HG03039 (cell line): ENCODE measurements at regions not wholly inside any gene's neighbourhood (a gene's known extent, or its start where the extent isn't known, plus 50 kb on each side); places are given as distances from the start of the nearest gene placed in this dataset.

ENCODE experiments used
- ATAC-seq: cut with Tn5 transposase; IDR thresholded peaks from one replicate; pipeline ENCODE4 v1.9.1; 2021; ENCODE audit warnings: mild to moderate bottlenecking, moderate library complexity; ENCODE audit not compliant: unreplicated experiment

GRCh38 chr6:106918115-106918514, 56.4 kb downstream of the CD24 start:
- ATAC-seq, result no peak

GRCh38 chr6:106916891-106917290, 57.6 kb downstream of the CD24 start:
- no peak for ATAC-seq

- ATAC-seq, result no peak
Observed at GRCh38 chr6:106913676-106914280, 60.8 kb downstream of the CD24 start.

GRCh38 chr6:106913111-106913510, 61.4 kb downstream of the CD24 start:
- ATAC-seq, result no peak

GRCh38 chr6:106912091-106912490, 62.4 kb downstream of the CD24 start:
- ATAC-seq, result no peak

GRCh38 chr6:106910999-106911949, 63.3 kb downstream of the CD24 start:
- no peak for ATAC-seq

- no peak for ATAC-seq
Observed at GRCh38 chr6:106908386-106908840, 66.1 kb downstream of the CD24 start.

GRCh38 chr6:106907754-106908153, 66.8 kb downstream of the CD24 start:
- ATAC-seq, result no peak

GRCh38 chr6:106906232-106906631, 68.3 kb downstream of the CD24 start:
- no peak for ATAC-seq

- no peak for ATAC-seq
Observed at GRCh38 chr6:106903299-106903698, 71.2 kb downstream of the CD24 start.

- ATAC-seq, result no peak
Observed at GRCh38 chr6:106901062-106901461, 73.5 kb downstream of the CD24 start.

- ATAC-seq, result no peak
Observed at GRCh38 chr6:106899697-106900096, 74.8 kb downstream of the CD24 start.

GRCh38 chr6:106897580-106897979, 76.9 kb downstream of the CD24 start:
- ATAC-seq, result no peak

- ATAC-seq, result no peak
Observed at GRCh38 chr6:106895703-106896040, 78.9 kb downstream of the CD24 start.

GRCh38 chr6:106894978-106895702, 79.4 kb downstream of the CD24 start:
- ATAC-seq, result no peak

- ATAC-seq, result no peak
Observed at GRCh38 chr6:106892186-106892585, 82.3 kb downstream of the CD24 start.

- no peak for ATAC-seq
Observed at GRCh38 chr6:106890447-106890846, 84.1 kb downstream of the CD24 start.

- no peak for ATAC-seq
Observed at GRCh38 chr6:106889692-106890091, 84.8 kb downstream of the CD24 start.

- no peak for ATAC-seq
Observed at GRCh38 chr6:106886922-106887797, 87.4 kb downstream of the CD24 start.

GRCh38 chr6:106886081-106886843, 88.3 kb downstream of the CD24 start:
- ATAC-seq, result no peak
